ENCODE measurements at regions not wholly inside any gene's neighbourhood (a gene's known extent, or its start where the extent isn't known, plus 50 kb on each side); places are given as distances from the start of the nearest gene placed in this dataset.

GRCh38 chr20:11275740-11276139 is 601.9 kb upstream of the JAG1 start:
- TF ChIP-seq GATA3 (IDR thresholded peaks at IDR 0.05; ENCODE audit: low read depth, low read length): no peak
- TF ChIP-seq GATA2 (IDR thresholded peaks at IDR 0.05; ENCODE audit: low read depth, low read length): no peak

Data from SH-SY5Y (cell line).